ENCODE measurements at regions not wholly inside any gene's neighbourhood (a gene's known extent, or its start where the extent isn't known, plus 50 kb on each side); places are given as distances from the start of the nearest gene placed in this dataset.

- no peaks in the 10 kb centered on the region for H3K79me1 ChIP-seq (ENCODE audit: insufficient read depth, low read depth, low read length, poor library complexity, severe bottlenecking)
- H3K14ac ChIP-seq (ENCODE audit: insufficient read depth, low read length): no peak overlapping the region
- H3K4me1 ChIP-seq (ENCODE audit: insufficient read depth, low read length): no peaks in the 10 kb centered on the region
- H2BK5ac ChIP-seq (ENCODE audit: insufficient read length, low read length): no peak overlapping the region
- no peaks in the 10 kb centered on the region for H4K20me1 ChIP-seq (ENCODE audit: control insufficient read depth, insufficient read depth, insufficient read length)
- no peaks in the 10 kb centered on the region for H3K9me3 ChIP-seq (ENCODE audit: control insufficient read depth, low read depth, low read length)
- H2BK12ac ChIP-seq (ENCODE audit: insufficient read length, low read depth, low read length): no peak overlapping the region
- no peak overlapping the region for H2AK5ac ChIP-seq (ENCODE audit: insufficient read length, low read length)
- no peak overlapping the region for H2BK15ac ChIP-seq (ENCODE audit: low read depth, low read length)
- no peaks in the 10 kb centered on the region for H3K27me3 ChIP-seq (ENCODE audit: insufficient read depth, low read length)
- H3K56ac ChIP-seq (ENCODE audit: insufficient read length, low read depth, low read length): no peak overlapping the region
- no peak overlapping the region for H4K5ac ChIP-seq (ENCODE audit: insufficient read length, low read depth, low read length)
- Mint-ChIP-seq H3K36me3 (ENCODE audit: insufficient read depth in 1 of 3, low read depth in 3 of 3) (no peaks in the 10 kb centered on the region), H3K27me3 (ENCODE audit: low read depth) (no peaks in the 10 kb centered on the region), H3K27ac (no peak overlapping the region), H3K4me1 (no peaks in the 10 kb centered on the region), H3K4me3 (no peak overlapping the region), H3K9me3 (no peaks in the 10 kb centered on the region)
- DNase-seq: no peak
- no peak overlapping the region for H4K8ac ChIP-seq (replicated peaks; ENCODE audit: insufficient read length, low read depth, low read length)
- no peak overlapping the region for H3K9ac ChIP-seq (ENCODE audit: extremely low read depth, insufficient read length, low read length)
- H3K27ac ChIP-seq (ENCODE audit: insufficient read length, low read depth, low read length): no peak overlapping the region
- no peak overlapping the region for H3K23ac ChIP-seq (ENCODE audit: insufficient read length, low read depth, low read length)
- TF ChIP-seq CTCF (conservative IDR thresholded peaks at IDR 0.05): no peak
- no peak overlapping the region for H3K4me2 ChIP-seq (ENCODE audit: insufficient read depth, insufficient read length, low read length)
- no peak overlapping the region for H2BK20ac ChIP-seq (ENCODE audit: low read depth, low read length, poor library complexity, severe bottlenecking)
- H2AFZ ChIP-seq (ENCODE audit: low read length): no peak overlapping the region
- H3K4ac ChIP-seq (ENCODE audit: low read depth, low read length): no peak overlapping the region
- no peak overlapping the region for H2BK120ac ChIP-seq (ENCODE audit: low read depth, low read length, poor library complexity, severe bottlenecking)
- no peak overlapping the region for H3K18ac ChIP-seq (ENCODE audit: insufficient read length, low read depth, low read length)
- no peak overlapping the region for H3T11ph ChIP-seq (ENCODE audit: low read length)
- no peak overlapping the region for H4K91ac ChIP-seq (ENCODE audit: insufficient read length, low read depth, low read length)
- H3K79me2 ChIP-seq (ENCODE audit: insufficient read depth, low read length): no peaks in the 10 kb centered on the region
- no peaks in the 10 kb centered on the region for H3K23me2 ChIP-seq (ENCODE audit: insufficient read length, low read depth, low read length, poor library complexity, severe bottlenecking)
These were observed 628.5 kb downstream of the CHSY3 start for GRCh38 chr5:130532786-130533185.
